ENCODE measurements at regions not wholly inside any gene's neighbourhood (a gene's known extent, or its start where the extent isn't known, plus 50 kb on each side); places are given as distances from the start of the nearest gene placed in this dataset.
"Not testable (repeated sequence)": the region's sequence is repeated elsewhere in the genome, so short reads cannot be mapped to it uniquely, and the experiment has no call there.

- DNase-seq: no peak
Observed at GRCh38 chr6:7000825-7001777, 106.7 kb upstream of the RREB1 start.

GRCh38 chr6:7003041-7003440, 104.7 kb upstream of the RREB1 start:
- no peak for DNase-seq

GRCh38 chr6:7004581-7005297, 103.0 kb upstream of the RREB1 start:
- DNase-seq: no peak

- no peak for DNase-seq
Observed at GRCh38 chr6:7006515-7007191, 101.1 kb upstream of the RREB1 start.

GRCh38 chr6:7008451-7008988, 99.2 kb upstream of the RREB1 start:
- no peak for DNase-seq

GRCh38 chr6:7016226-7016625, 91.5 kb upstream of the RREB1 start:
- DNase-seq: no peak

- DNase-seq: no peak
Observed at GRCh38 chr6:7021301-7021700, 86.5 kb upstream of the RREB1 start.

GRCh38 chr6:7025861-7026260, 81.9 kb upstream of the RREB1 start:
- DNase-seq: no peak

GRCh38 chr6:7028963-7029362, 78.8 kb upstream of the RREB1 start:
- not testable (repeated sequence) for DNase-seq

GRCh38 chr6:7030968-7031367, 76.8 kb upstream of the RREB1 start:
- DNase-seq: not testable (repeated sequence)

- DNase-seq: no peak
Observed at GRCh38 chr6:7033202-7033601, 74.6 kb upstream of the RREB1 start.

GRCh38 chr6:7034055-7034454, 73.7 kb upstream of the RREB1 start:
- DNase-seq: no peak

GRCh38 chr6:7035837-7036249, 71.9 kb upstream of the RREB1 start:
- no peak for DNase-seq

GRCh38 chr6:7041511-7042026, 66.2 kb upstream of the RREB1 start:
- DNase-seq: no peak

GRCh38 chr6:7042056-7042653, 65.6 kb upstream of the RREB1 start:
- DNase-seq: no peak

GRCh38 chr6:7042654-7043545, 64.9 kb upstream of the RREB1 start:
- no peak for DNase-seq

GRCh38 chr6:7045331-7045730, 62.4 kb upstream of the RREB1 start:
- DNase-seq: no peak

GRCh38 chr6:7045746-7046145, 62.0 kb upstream of the RREB1 start:
- no peak for DNase-seq

- DNase-seq: no peak
Observed at GRCh38 chr6:7047128-7047527, 60.6 kb upstream of the RREB1 start.

- no peak for DNase-seq
Observed at GRCh38 chr6:7047966-7048365, 59.8 kb upstream of the RREB1 start.
